Gastrocnemius medialis (tissue), 4 donors: ENCODE measurements at regions not wholly inside any gene's neighbourhood (a gene's known extent, or its start where the extent isn't known, plus 50 kb on each side); places are given as distances from the start of the nearest gene placed in this dataset.

ENCODE experiments used
- ATAC-seq, 2 donors: fragments of 150-250 bp; one replicate each; pipeline ENCODE4 v1.9.1; 2016
- DNase-seq, 2 donors: peaks; one replicate each; pipeline ENCODE4 v3.0.0-alpha.2; 2019
- H3K27ac ChIP-seq, 4 donors: fragments of 200-600 bp; sonication (generic); 1 replicate in 1 of 4; 2 replicates in 3 of 4; pipeline ENCODE4 v1.5.1; 2016 to 2018; ENCODE audit warnings: mild to moderate bottlenecking in 2 of 4, moderate library complexity in 1 of 4
- H3K27me3 ChIP-seq, 3 donors: fragments of 200-600 bp; sonication (generic) in 2 of 3; 1 replicate in 1 of 3; 2 replicates in 2 of 3; pipeline versions ENCODE4 v1.5.1 to v1.6.0; 2016 to 2019; ENCODE audit warnings: mild to moderate bottlenecking in 1 of 3, moderate library complexity in 1 of 3
- H3K36me3 ChIP-seq, 2 donors: fragments of 200-600 bp; sonication (generic) in 1 of 2; one replicate each; pipeline ENCODE4 v1.5.1; 2017 to 2018
- H3K4me1 ChIP-seq, 2 donors: fragments of 200-600 bp; sonication (generic) in 1 of 2; one replicate each; pipeline ENCODE4 v1.5.1; 2016 to 2017; ENCODE audit warnings: mild to moderate bottlenecking in 2 of 2
- H3K4me3 ChIP-seq, 4 donors: fragments of 200-600 bp; sonication (generic) in 3 of 4; 1 replicate in 1 of 4; 2 replicates in 3 of 4; pipeline ENCODE4 v1.5.1; 2016 to 2019; ENCODE audit warnings: mild to moderate bottlenecking in 2 of 4
- H3K9me3 ChIP-seq, 3 donors: fragments of 200-600 bp; sonication (generic) in 2 of 3; 1 replicate in 1 of 3; 2 replicates in 2 of 3; pipeline ENCODE4 v1.5.1; 2016 to 2019
- POLR2A ChIP-seq, 2 donors: fragments of 450-650 bp; IDR thresholded peaks; one replicate each; pipeline ENCODE4 v1.6.1; 2017; ENCODE audit warnings: antibody characterized with exemption in 2 of 2, mild to moderate bottlenecking in 2 of 2, moderate library complexity in 2 of 2
- in situ Hi-C, 4 donors: fragments of 200-750 bp; cut with MboI; loops; one replicate each; pipeline versions ENCODE4 v1.15.0 to v1.8.0; 2017; ENCODE audit warnings: low sequenced_read_pairs in 4 of 4
- intact Hi-C: fragments of 100-400 bp; cut with DNase I; formaldehyde crosslinking; loops from one replicate; pipeline ENCODE4 v1.15.1; 2023; ENCODE audit warnings: low total_unique reads
- TF ChIP-seq, protein P1 (sequence below), 5 experiments: fragments of 450-650 bp in 3 of 5; fragments of 200-600 bp in 2 of 5; sonication (generic) in 2 of 5; IDR thresholded peaks in 4 of 5; conservative IDR thresholded peaks in 1 of 5; 1 replicate in 4 of 5; 2 replicates in 1 of 5; pipeline ENCODE4 v1.5.1; 2016 to 2019; ENCODE audit warnings: antibody characterized with exemption in 5 of 5, mild to moderate bottlenecking in 3 of 5, moderate library complexity in 3 of 5

DNA sequence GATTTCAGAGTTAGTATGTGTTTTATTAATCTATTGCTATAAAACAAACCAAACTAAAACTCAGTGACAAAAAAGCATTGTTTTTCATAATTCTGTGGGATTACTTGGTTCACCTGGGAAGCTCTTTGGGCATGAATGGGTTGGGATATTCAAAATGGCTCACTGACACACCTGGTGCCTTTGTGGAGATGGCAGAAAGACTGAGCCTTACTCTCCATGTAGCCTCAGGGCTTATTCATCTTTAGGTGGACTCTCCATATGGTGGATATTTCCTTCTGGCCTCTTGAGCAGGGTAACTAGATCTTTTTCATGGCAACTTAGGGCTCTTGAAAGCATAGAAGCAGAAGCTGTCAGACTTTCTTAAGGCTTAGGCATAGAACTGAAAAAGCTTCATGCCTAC, 1102.8 kb upstream of the SEL1L start:
- Histone ChIP-seq H3K9me3 (no peaks in the 10 kb centered on the region), H3K27ac (no peak overlapping the region), H3K4me3 (no peak overlapping the region), H3K4me1 (no peaks in the 10 kb centered on the region), H3K36me3 (no peaks in the 10 kb centered on the region), H3K27me3 (no peaks in the 10 kb centered on the region)
- ATAC-seq (no peak), DNase-seq (no peak)
- intact Hi-C loops = no loop called here
- in situ Hi-C loops = no loop called here
- TF ChIP-seq, protein P1, sequence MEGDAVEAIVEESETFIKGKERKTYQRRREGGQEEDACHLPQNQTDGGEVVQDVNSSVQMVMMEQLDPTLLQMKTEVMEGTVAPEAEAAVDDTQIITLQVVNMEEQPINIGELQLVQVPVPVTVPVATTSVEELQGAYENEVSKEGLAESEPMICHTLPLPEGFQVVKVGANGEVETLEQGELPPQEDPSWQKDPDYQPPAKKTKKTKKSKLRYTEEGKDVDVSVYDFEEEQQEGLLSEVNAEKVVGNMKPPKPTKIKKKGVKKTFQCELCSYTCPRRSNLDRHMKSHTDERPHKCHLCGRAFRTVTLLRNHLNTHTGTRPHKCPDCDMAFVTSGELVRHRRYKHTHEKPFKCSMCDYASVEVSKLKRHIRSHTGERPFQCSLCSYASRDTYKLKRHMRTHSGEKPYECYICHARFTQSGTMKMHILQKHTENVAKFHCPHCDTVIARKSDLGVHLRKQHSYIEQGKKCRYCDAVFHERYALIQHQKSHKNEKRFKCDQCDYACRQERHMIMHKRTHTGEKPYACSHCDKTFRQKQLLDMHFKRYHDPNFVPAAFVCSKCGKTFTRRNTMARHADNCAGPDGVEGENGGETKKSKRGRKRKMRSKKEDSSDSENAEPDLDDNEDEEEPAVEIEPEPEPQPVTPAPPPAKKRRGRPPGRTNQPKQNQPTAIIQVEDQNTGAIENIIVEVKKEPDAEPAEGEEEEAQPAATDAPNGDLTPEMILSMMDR (IDR thresholded peaks at IDR 0.05 in 4 of 5, conservative IDR thresholded peaks at IDR 0.05 in 1 of 5) = no peak
- TF ChIP-seq POLR2A (IDR thresholded peaks at IDR 0.05) = no peak

DNA sequence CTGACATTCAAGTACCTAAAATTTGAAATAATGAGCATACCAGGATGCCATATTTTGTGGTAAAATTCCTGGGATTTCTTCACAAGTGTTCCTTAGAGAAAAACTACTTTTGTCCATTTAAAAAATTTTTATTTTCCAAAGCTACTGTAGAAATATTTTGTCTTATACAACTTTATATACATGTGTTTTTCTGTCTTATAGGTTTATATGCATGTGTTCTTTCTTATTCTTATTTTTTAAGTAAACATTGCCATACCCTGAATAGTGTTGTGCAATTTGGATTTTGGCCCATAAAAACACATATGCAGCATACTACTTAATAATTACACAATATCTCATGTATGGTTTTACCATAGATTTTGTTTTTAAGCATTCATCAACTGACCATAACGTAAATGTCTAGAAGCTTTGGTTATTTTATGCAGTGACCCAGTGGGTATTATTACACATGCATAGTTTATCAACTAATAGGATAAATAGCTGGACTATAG, 1107.4 kb upstream of the SEL1L start:
- DNase-seq = no peak
- TF ChIP-seq POLR2A (IDR thresholded peaks at IDR 0.05) = no peak
- TF ChIP-seq, protein P1 (IDR thresholded peaks at IDR 0.05 in 4 of 5, conservative IDR thresholded peaks at IDR 0.05 in 1 of 5) = no peak
- H3K4me1 ChIP-seq = no peaks in the 10 kb centered on the region
- in situ Hi-C loops (no loop called here), intact Hi-C loops (no loop called here)
- no peaks in the 10 kb centered on the region for H3K9me3 ChIP-seq
- H3K27ac ChIP-seq = no peak overlapping the region
- H3K27me3 ChIP-seq = no peaks in the 10 kb centered on the region
- no peak overlapping the region for H3K4me3 ChIP-seq
- no peaks in the 10 kb centered on the region for H3K36me3 ChIP-seq
- ATAC-seq = no peak

DNA sequence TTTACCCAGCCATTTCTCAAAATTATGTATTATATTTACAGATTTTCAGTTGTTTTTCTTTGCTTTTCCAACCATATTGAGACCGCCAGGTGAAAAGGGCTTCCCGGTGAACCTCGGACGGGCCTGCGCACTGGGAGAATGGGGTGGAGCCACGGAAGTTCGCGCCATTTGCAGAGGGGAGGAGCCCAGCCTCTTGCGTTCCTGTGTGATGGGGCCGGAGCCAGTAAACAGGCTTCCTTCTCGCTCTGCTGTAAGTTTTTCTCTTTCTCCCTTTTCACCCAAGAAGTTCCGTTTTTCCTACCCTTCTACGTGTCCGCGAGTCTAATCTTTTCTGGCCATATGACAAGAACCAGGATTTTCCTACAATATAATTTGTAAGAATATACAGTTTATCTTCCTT, 1108.8 kb upstream of the SEL1L start:
- Histone ChIP-seq H3K4me3 (no peak overlapping the region), H3K9me3 (no peaks in the 10 kb centered on the region), H3K4me1 (no peaks in the 10 kb centered on the region), H3K27ac (no peak overlapping the region), H3K27me3 (no peaks in the 10 kb centered on the region), H3K36me3 (no peaks in the 10 kb centered on the region)
- intact Hi-C loops = no loop called here
- DNase-seq = no peak
- in situ Hi-C loops = no loop called here
- no peak for ATAC-seq
- TF ChIP-seq, protein P1 (IDR thresholded peaks at IDR 0.05 in 4 of 5, conservative IDR thresholded peaks at IDR 0.05 in 1 of 5) = no peak
- no peak for TF ChIP-seq POLR2A (IDR thresholded peaks at IDR 0.05)

DNA sequence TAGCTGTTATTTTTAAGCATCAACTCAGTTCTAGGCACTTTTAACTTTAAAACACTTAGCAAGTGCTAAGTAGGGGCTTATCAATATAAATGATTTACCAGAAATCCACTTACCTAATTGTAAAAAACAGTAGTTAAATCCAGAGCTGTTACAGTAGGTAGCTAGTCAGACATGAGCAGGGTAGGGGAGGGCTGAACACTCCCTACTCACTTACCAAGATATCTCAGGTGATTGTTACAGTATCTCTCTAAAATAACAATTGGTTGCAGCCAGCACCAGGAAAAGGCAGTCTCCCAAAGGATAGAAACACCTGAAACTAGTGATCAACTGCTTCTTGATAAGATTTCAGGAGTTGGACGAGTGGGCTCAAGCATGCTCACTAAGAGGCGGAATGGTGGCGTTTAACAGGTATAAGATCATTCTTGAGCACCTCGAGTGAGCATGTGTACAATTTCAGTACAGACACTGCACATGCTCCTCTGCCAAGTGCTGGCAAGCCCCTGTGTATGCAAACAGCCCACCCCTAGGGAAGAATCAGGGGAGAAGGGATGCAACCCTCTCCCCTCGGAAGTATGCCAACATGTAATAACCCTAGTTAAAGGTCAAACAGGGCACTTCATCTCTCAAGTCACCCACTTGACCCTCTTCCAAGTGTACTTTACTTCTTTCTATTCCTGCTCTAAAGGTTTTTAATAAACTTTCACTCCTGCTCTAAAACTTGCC, 1113.6 kb upstream of the SEL1L start:
- no peak for TF ChIP-seq POLR2A (IDR thresholded peaks at IDR 0.05)
- TF ChIP-seq, protein P1 (IDR thresholded peaks at IDR 0.05 in 4 of 5, conservative IDR thresholded peaks at IDR 0.05 in 1 of 5) = no peak
- ATAC-seq = no peak
- intact Hi-C loops = no loop called here

DNA sequence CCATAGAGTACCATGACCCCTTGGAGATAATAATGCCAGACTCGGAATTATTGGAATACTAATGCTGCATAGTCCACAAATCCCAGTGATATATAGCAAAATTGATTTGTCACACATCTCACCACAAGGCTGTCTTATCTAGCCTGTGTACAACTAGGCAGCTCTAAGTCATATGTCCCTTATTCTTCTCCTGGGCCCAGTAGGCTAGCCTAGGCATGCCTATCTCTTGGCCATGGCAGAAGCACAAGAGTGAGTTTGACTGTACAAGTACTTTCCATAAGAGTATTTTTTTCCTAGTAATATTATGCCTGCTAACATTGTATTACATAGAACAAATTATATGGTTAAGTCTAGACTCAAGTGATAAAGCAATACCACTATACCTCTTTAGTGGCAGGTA, 1122.1 kb upstream of the SEL1L start:
- Histone ChIP-seq H3K4me1 (no peaks in the 10 kb centered on the region), H3K9me3 (no peaks in the 10 kb centered on the region), H3K36me3 (no peaks in the 10 kb centered on the region), H3K4me3 (no peak overlapping the region), H3K27ac (no peak overlapping the region), H3K27me3 (no peaks in the 10 kb centered on the region)
- no peak for DNase-seq
- in situ Hi-C loops = no loop called here
- TF ChIP-seq, protein P1 (IDR thresholded peaks at IDR 0.05 in 4 of 5, conservative IDR thresholded peaks at IDR 0.05 in 1 of 5) = no peak
- no peak for TF ChIP-seq POLR2A (IDR thresholded peaks at IDR 0.05)
- intact Hi-C loops = no loop called here
- ATAC-seq = no peak

More for the DNA sequence above, 1113.6 kb upstream of the SEL1L start:
- no peaks in the 10 kb centered on the region for H3K36me3 ChIP-seq
- no peak overlapping the region for H3K4me3 ChIP-seq
- H3K27me3 ChIP-seq = no peaks in the 10 kb centered on the region
- no peaks in the 10 kb centered on the region for H3K4me1 ChIP-seq
- H3K27ac ChIP-seq = no peak overlapping the region
- no peaks in the 10 kb centered on the region for H3K9me3 ChIP-seq
- DNase-seq = no peak
- in situ Hi-C loops = no loop called here
